Skeletal muscle tissue (tissue), 3 donors: ENCODE measurements at regions not wholly inside any gene's neighbourhood (a gene's known extent, or its start where the extent isn't known, plus 50 kb on each side); places are given as distances from the start of the nearest gene placed in this dataset.

Source experiments
- H3K27ac ChIP-seq: one replicate; pipeline ENCODE4 v1.7.0; 2013; ENCODE audit warnings: mild to moderate bottlenecking, low read depth, low read length, inconsistent platforms
- H3K27me3 ChIP-seq, 3 donors: one replicate each; pipeline ENCODE4 v1.7.0; 2013; ENCODE audit warnings: low read length in 3 of 3; ENCODE audit not compliant: control insufficient read depth in 3 of 3, insufficient read depth in 3 of 3
- H3K36me3 ChIP-seq, 3 donors: one replicate each; pipeline ENCODE4 v1.7.0; 2013; ENCODE audit warnings: low read length in 3 of 3; ENCODE audit not compliant: control insufficient read depth in 3 of 3, insufficient read depth in 3 of 3
- H3K4me1 ChIP-seq, 3 donors: one replicate each; pipeline ENCODE4 v1.7.0; 2013; ENCODE audit warnings: low read length in 3 of 3, mild to moderate bottlenecking in 3 of 3; ENCODE audit not compliant: control insufficient read depth in 3 of 3, insufficient read depth in 3 of 3
- H3K4me3 ChIP-seq, 3 donors: one replicate each; pipeline ENCODE4 v1.7.0; 2013; ENCODE audit warnings: low read length in 3 of 3
- H3K9ac ChIP-seq, 3 donors: one replicate each; pipeline ENCODE4 v1.7.0; 2013; ENCODE audit warnings: low read length in 3 of 3, mild to moderate bottlenecking in 3 of 3, moderate library complexity in 2 of 3, low read depth in 1 of 3
- H3K9me3 ChIP-seq, 3 donors: one replicate each; pipeline ENCODE4 v1.7.0; 2013; ENCODE audit warnings: low read length in 3 of 3; ENCODE audit not compliant: control insufficient read depth in 3 of 3
- donor health status: Osteomylitis.

GRCh38 chr9:78470741-78471140, 173.8 kb downstream of the PSAT1 start:
- Histone ChIP-seq H3K4me3 (no peak overlapping the region), H3K9ac (no peak overlapping the region), H3K36me3 (no peaks in the 10 kb centered on the region), H3K4me1 (no peaks in the 10 kb centered on the region), H3K27ac (no peak overlapping the region), H3K9me3 (peaks cover 0 to 3% (median 0%) of the 10 kb centered on the region in 3 donors), H3K27me3 (no peaks in the 10 kb centered on the region)

DNA sequence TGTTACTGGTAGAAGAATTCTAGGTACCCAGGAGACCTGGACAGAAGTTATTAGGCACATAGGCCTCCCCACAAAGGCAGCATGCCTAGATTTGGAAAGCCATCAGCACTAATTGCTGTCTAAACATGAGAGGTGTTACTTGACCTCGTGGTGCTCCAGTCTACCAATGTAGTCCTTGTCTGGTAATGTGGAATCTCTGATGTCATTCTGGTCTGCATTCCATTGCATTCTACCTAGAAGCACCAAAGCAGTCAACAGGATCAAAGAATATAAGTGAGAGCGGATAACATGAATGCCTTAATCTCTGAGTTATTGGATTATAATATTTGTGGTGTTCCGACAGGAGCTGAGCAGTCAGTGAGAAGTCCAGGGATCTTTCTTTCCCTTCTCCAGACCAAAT, 175.2 kb downstream of the PSAT1 start:
- Histone ChIP-seq H3K27ac (no peak overlapping the region), H3K27me3 (no peaks in the 10 kb centered on the region), H3K9me3 (peaks cover 0 to 3% (median 0%) of the 10 kb centered on the region in 3 donors), H3K36me3 (no peaks in the 10 kb centered on the region), H3K4me3 (no peak overlapping the region), H3K4me1 (no peaks in the 10 kb centered on the region), H3K9ac (no peak overlapping the region)

DNA sequence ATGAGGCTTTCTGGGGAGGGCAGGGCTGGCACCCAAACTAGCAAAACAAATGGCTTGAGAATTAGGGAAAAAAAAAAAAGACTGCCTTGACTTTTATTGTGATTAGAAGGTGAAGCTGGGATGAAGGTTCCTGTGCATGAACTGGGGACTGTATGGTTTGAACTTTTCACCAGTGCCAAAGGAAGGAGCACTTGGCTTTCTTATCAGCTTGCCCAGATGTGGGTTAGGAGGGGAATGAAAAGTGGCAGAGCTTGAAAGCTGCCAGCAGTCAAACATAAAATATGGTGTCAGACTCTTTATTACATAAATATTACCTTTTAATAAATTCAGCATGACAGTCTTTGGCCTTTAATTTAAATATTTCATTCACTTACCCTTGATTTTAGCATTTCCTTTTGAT, 182.5 kb downstream of the PSAT1 start:
- Histone ChIP-seq H3K4me1 (no peaks in the 10 kb centered on the region), H3K27ac (no peak overlapping the region), H3K4me3 (no peak overlapping the region), H3K36me3 (no peaks in the 10 kb centered on the region), H3K9me3 (peaks cover 0 to 3% (median 0%) of the 10 kb centered on the region in 3 donors), H3K9ac (no peak overlapping the region), H3K27me3 (no peaks in the 10 kb centered on the region)

- Histone ChIP-seq H3K36me3 (no peaks in the 10 kb centered on the region), H3K27ac (no peak overlapping the region), H3K4me1 (no peaks in the 10 kb centered on the region), H3K27me3 (no peaks in the 10 kb centered on the region), H3K9ac (no peak overlapping the region), H3K9me3 (peaks cover 0 to 7% (median 0%) of the 10 kb centered on the region in 3 donors), H3K4me3 (no peak overlapping the region)
Observed at GRCh38 chr9:78486661-78487060, 189.7 kb downstream of the PSAT1 start.

GRCh38 chr9:78490231-78490630, 193.3 kb downstream of the PSAT1 start:
- Histone ChIP-seq H3K4me1 (no peaks in the 10 kb centered on the region), H3K9ac (no peak overlapping the region), H3K36me3 (no peaks in the 10 kb centered on the region), H3K9me3 (peaks cover 0 to 4% (median 0%) of the 10 kb centered on the region in 3 donors), H3K4me3 (no peak overlapping the region), H3K27me3 (no peaks in the 10 kb centered on the region), H3K27ac (no peak overlapping the region)

DNA sequence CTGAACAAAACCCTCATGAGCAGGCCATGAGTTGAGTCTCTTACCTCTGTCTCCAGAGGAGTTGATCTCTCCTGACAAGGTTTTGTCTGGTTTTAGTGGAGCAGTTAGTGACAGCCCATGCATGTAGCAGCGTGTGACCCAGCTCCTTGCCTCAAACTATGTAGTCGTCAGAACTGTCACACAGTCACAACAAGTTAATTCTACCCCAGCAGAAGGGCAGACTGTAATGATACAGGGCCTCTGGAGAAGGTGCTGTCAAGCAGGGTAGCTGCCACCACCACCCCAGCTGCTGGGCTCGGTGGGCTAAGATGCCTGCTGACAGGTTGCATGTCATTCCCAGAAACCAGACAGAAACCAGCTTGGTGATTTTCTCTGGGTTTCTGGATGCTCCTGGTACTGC, 194.5 kb downstream of the PSAT1 start:
- Histone ChIP-seq H3K9ac (no peak overlapping the region), H3K27ac (no peak overlapping the region), H3K4me1 (no peaks in the 10 kb centered on the region), H3K36me3 (no peaks in the 10 kb centered on the region), H3K4me3 (no peak overlapping the region), H3K9me3 (peaks cover 0 to 4% (median 0%) of the 10 kb centered on the region in 3 donors), H3K27me3 (no peaks in the 10 kb centered on the region)

DNA sequence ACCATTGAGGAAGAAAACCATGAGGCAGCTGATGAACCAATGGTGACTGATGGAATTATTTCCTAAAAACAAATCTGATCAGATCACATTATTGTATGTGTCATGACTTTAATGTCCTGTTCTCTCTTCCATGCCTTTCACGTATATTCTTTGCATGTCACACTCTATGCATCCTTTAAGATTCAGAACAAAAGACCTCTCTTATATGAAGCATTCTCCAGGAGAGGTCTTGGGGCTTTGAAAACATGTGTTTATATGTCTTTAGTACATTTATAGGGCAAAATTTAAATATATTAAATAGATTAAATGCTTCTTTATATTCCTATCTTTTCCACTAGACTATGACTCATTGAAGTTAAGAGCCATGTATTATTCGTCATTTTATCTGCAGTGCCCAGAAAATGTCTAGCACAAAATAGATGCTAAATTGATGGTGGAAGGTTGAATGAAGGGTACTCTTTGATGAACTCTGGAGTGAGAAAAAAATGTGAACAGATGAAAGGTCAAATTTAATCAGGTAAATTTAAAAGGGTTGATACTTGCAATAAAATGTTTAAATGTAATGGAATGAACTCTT, 196.3 kb downstream of the PSAT1 start:
- Histone ChIP-seq H3K27me3 (no peaks in the 10 kb centered on the region), H3K36me3 (no peaks in the 10 kb centered on the region), H3K9me3 (peaks cover 0 to 4% (median 0%) of the 10 kb centered on the region in 3 donors), H3K9ac (no peak overlapping the region), H3K4me3 (no peak overlapping the region), H3K27ac (no peak overlapping the region), H3K4me1 (no peaks in the 10 kb centered on the region)

DNA sequence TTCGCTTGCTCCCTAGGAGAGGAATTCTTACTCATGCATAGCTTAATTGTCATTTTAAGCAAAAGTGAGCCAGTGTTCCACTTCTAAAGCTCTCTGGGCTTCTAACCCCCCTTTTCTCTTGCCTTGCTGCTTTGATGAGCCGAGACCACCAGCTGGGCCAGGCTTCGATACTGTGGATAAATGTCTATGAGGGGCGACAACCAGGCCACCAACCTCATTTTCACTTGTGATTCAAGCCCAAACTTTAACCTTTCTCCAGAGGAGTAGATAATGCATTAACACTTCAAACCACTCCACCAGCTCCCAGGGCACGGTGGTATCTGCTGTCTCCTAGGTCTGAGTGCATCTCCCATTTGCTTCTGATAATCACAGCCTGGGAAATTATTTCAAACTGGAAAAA, 205.6 kb downstream of the PSAT1 start:
- no peaks in the 10 kb centered on the region for H3K36me3 ChIP-seq
- no peak overlapping the region for H3K4me3 ChIP-seq
- no peak overlapping the region for H3K27ac ChIP-seq
- no peaks in the 10 kb centered on the region for H3K27me3 ChIP-seq
- H3K9ac ChIP-seq = no peak overlapping the region
- H3K4me1 ChIP-seq = no peaks in the 10 kb centered on the region
- peaks cover 0 to 1% (median 0%) of the 10 kb centered on the region in 3 donors for H3K9me3 ChIP-seq

DNA sequence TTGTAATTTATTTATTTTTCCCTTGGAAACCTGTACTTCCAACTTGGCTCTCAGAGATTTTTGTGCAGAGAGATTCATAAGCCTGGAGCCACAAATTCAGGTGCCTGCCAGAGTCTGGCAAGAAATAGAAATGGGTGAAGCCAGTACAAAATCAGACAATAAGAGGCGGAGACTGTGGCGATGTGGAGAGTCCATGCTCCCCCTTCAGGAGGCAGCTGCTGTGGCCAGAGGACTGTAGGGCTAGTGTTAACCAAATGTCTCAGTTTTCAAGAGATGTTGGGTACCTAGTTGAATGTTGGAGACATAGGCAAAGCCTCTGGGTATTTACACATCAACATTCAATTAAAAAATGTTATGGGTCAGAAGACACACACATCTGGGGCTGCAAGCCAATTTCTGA, 208.6 kb downstream of the PSAT1 start:
- Histone ChIP-seq H3K9ac (no peak overlapping the region), H3K27ac (no peak overlapping the region), H3K4me1 (no peaks in the 10 kb centered on the region), H3K36me3 (no peaks in the 10 kb centered on the region), H3K4me3 (no peak overlapping the region), H3K9me3 (peaks cover 0 to 1% (median 0%) of the 10 kb centered on the region in 3 donors), H3K27me3 (no peaks in the 10 kb centered on the region)

DNA sequence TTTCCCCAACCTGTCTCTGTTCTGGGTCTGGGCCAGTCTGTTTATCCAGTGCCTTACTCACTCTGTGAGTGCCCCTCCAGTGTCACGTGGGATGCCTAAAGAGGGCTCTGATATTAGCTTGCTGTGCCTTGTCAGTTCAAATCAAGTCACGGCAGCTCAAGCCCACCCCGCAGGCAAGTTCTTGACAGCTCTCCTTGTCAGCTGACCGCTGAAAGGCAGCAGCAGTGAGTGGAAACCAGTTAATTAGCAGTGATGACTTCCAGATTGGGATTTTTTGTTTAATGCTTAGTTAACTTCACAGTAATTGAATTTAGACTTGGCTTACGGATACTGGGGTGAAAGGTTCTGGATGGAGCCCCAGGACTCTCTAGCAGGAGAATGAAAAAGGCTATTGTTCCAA, 210.1 kb downstream of the PSAT1 start:
- H3K9me3 ChIP-seq = no peaks in the 10 kb centered on the region
- H3K27me3 ChIP-seq = no peaks in the 10 kb centered on the region
- no peak overlapping the region for H3K4me3 ChIP-seq
- H3K9ac ChIP-seq = no peak overlapping the region
- H3K4me1 ChIP-seq = no peaks in the 10 kb centered on the region
- no peak overlapping the region for H3K27ac ChIP-seq
- no peaks in the 10 kb centered on the region for H3K36me3 ChIP-seq
